AG04450 (cell line): ENCODE measurements at regions not wholly inside any gene's neighbourhood (a gene's known extent, or its start where the extent isn't known, plus 50 kb on each side); places are given as distances from the start of the nearest gene placed in this dataset.

Source experiments
- CTCF ChIA-PET: fragments of 300-600, 350-600 bp; formaldehyde crosslinking; extraction: SDS; loops from one replicate; lab custom pipeline; 2022; ENCODE audit warnings: antibody characterized with exemption, inconsistent platforms; lab: Charles Lee
- POLR2A ChIA-PET: fragments of 350-600 bp; formaldehyde crosslinking; extraction: SDS; loops from one replicate; lab custom pipeline; 2021; ENCODE audit warnings: antibody characterized with exemption, inconsistent platforms; lab: Yijun Ruan, JAX
- DNase-seq: peaks from one replicate; pipeline ENCODE4 v3.0.0-alpha.2; 2011; ENCODE audit warnings: low read depth, low spot score
- H3K27ac ChIP-seq: one replicate; pipeline ENCODE4 v1.5.1; 2012; ENCODE audit warnings: low read depth, low read length, control low read depth
- H3K27me3 ChIP-seq: one replicate; pipeline ENCODE4 v1.6.0; 2012; ENCODE audit warnings: low read length; ENCODE audit not compliant: control insufficient read depth, insufficient read depth
- H3K4me3 ChIP-seq: 2 replicates; pipeline ENCODE4 v1.5.1; 2011; ENCODE audit warnings: mild to moderate bottlenecking, low read depth, low read length, control low read depth
- H3K9me3 ChIP-seq: 2 replicates; pipeline ENCODE4 v1.5.1; 2012; ENCODE audit warnings: low read length; ENCODE audit not compliant: control insufficient read depth, insufficient read depth
- TF ChIP-seq, protein P1 (sequence below): IDR thresholded peaks from 2 replicates; pipeline ENCODE4 v1.5.1; 2011; ENCODE audit warnings: low read depth, low read length, control low read depth, inconsistent platforms

DNA sequence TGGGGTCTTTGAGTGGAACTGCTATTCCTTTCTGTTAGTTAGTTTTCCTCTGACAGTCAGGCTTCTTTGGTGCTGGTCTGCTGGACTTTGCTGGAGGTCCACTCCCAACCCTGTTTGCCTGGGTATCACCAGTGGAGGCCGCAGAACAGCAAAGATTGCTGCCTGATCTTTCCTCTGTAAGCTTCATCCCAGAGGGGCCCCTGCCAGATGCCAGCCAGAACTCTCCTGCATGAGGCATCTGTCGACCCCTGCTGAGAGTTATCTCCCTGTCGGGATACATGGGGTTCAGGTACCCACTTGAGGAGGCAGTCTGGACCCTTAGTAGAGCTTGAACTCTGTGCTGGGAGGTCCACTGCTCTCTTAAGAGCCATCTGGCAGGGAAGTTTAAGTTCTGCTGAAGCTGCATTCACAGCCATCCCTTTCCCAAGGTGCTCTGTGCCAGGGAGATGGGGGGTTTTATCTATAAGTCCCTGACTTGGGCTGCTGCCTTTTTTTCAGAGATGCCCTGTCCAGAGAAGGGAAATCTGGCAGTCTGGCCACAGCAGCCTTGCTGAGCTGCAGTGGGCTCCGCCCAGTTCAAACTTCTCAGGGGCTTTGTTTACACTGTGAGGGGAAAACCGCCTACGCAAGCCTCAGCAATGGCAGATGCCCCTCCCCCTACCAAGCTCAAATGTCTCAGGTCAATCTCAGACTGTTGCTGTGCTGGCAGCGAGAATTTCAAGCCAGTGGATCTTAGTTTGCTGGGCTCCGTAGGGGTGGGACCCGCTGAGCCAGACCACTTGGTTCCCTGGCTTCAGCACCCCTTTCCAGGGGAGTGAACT is 89.7 kb upstream of the CDK6 start:
- TF ChIP-seq, protein P1, sequence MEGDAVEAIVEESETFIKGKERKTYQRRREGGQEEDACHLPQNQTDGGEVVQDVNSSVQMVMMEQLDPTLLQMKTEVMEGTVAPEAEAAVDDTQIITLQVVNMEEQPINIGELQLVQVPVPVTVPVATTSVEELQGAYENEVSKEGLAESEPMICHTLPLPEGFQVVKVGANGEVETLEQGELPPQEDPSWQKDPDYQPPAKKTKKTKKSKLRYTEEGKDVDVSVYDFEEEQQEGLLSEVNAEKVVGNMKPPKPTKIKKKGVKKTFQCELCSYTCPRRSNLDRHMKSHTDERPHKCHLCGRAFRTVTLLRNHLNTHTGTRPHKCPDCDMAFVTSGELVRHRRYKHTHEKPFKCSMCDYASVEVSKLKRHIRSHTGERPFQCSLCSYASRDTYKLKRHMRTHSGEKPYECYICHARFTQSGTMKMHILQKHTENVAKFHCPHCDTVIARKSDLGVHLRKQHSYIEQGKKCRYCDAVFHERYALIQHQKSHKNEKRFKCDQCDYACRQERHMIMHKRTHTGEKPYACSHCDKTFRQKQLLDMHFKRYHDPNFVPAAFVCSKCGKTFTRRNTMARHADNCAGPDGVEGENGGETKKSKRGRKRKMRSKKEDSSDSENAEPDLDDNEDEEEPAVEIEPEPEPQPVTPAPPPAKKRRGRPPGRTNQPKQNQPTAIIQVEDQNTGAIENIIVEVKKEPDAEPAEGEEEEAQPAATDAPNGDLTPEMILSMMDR: no peak
- Histone ChIP-seq H3K9me3 (peaks cover 10% of the 10 kb centered on the region; the same call in 1 of the 2 replicates), H3K27ac (peak overlapping the region; percentile 21), H3K4me3 (no peak overlapping the region), H3K27me3 (no peaks in the 10 kb centered on the region)
- ChIA-PET POLR2A (interaction anchor here (0.6 to 0.9 kb wide), 2 partner anchors 9 to 118 kb away, joined by 4 read pairs; no protein-coding TSS in a partner anchor), CTCF (interaction anchor here (0.6 kb wide), 1 partner anchor 314 kb away, joined by 3 read pairs; no protein-coding TSS in a partner anchor)
- peak; percentile 16 for DNase-seq

DNA sequence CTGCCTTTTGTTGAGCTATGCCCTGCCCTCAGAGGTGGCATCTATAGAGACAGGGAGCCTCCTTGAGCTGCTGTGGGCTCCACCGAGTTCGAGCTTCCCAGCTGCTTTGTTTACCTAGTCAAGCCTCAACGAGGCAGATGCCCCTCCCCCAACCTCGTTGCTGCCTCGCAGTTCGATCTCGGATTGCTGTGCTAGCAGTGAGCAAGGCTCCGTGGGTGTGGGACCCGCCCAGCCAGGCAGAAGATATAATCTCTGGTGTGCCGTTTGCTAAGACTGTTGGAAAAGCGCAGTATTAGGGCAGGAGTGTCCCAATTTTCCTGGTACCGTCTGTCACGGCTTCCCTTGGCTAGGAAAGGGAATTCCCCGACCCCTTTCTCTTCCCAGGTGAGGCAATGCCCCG is 88.4 kb upstream of the CDK6 start:
- no peak for DNase-seq
- POLR2A ChIA-PET: no interaction called here
- H3K4me3 ChIP-seq: no peak overlapping the region
- H3K9me3 ChIP-seq: peaks cover 10% of the 10 kb centered on the region; the same call in 1 of the 2 replicates
- CTCF ChIA-PET: no interaction called here
- H3K27me3 ChIP-seq: no peaks in the 10 kb centered on the region
- TF ChIP-seq, protein P1: no peak
- H3K27ac ChIP-seq: no peak overlapping the region

DNA sequence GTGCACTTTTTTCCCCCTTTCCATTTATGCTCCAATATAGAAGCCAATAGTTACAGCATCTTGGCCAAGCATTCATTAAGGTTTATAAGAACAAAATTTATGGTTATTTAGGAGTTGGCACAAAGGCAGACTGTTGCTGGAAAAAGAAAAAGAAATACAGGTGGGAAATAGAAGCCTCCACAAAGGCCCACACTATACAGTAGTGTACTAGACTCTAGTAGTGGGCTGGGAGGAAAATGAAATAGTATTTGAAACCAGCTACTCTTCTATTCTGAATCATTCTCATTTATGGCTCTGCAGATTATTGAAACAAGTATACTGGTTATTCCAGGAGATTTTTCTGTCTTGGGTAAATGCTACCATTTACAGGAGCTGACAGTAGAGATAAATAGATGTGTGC is 80.9 kb upstream of the CDK6 start:
- Histone ChIP-seq H3K4me3 (no peak overlapping the region), H3K27ac (no peak overlapping the region), H3K27me3 (no peaks in the 10 kb centered on the region), H3K9me3 (no peaks in the 10 kb centered on the region)
- no peak for DNase-seq
- TF ChIP-seq, protein P1: no peak
- ChIA-PET POLR2A (no interaction called here), CTCF (no interaction called here)

DNA sequence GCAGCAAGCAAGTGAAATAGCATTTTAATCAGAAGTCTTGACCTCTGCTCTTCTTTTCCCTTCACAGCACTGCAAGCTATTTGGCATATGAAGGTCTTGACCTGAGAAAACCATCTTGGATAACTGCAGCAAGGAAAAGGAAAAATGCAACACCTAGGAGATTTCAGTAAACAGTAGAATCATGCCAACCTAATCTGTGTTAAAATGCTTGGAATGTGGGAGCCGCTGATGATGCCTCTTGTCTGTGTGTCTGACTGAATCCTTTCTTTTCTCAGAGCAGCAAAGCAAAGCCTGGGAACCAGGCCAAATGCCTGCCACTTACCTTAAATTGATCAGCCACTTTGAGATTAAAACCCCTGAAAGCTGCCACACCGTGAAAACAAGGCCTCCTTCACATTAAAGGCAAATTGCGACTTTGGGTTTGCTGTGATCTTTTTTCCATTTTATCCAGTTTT is 80.4 kb upstream of the CDK6 start:
- ChIA-PET POLR2A (no interaction called here), CTCF (interaction anchor here (0.6 kb wide), 1 partner anchor 15 kb away, joined by 4 read pairs; no protein-coding TSS in a partner anchor)
- Histone ChIP-seq H3K9me3 (no peaks in the 10 kb centered on the region), H3K27ac (no peak overlapping the region), H3K4me3 (no peak overlapping the region), H3K27me3 (no peaks in the 10 kb centered on the region)
- DNase-seq: no peak
- TF ChIP-seq, protein P1: no peak

DNA sequence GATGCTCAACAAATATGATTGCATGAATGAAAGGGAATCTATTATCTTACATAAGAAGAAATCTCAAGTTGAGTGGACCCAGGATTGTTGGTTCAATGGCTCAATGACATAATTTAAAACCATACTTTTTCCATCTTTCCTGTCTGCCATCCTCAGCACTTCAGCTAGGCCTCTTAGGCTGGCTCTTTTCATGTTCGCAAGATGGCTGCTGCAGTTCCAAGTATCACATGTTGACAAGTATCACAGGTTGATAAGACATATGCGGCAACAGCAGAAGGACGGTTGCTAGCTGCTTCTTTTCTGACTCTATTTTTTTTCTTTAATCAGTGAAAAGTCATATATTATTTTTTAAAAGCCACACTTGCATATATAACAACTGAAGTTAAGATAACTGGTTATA is 79.0 kb upstream of the CDK6 start:
- H3K9me3 ChIP-seq: no peaks in the 10 kb centered on the region
- no peak overlapping the region for H3K27ac ChIP-seq
- TF ChIP-seq, protein P1: no peak
- POLR2A ChIA-PET: no interaction called here
- DNase-seq: no peak
- H3K4me3 ChIP-seq: no peak overlapping the region
- CTCF ChIA-PET: no interaction called here
- H3K27me3 ChIP-seq: no peaks in the 10 kb centered on the region
